Mesendoderm (in vitro differentiated cells): ENCODE measurements at regions not wholly inside any gene's neighbourhood (a gene's known extent, or its start where the extent isn't known, plus 50 kb on each side); places are given as distances from the start of the nearest gene placed in this dataset.

Experiments used
- DNase-seq: peaks from one replicate; pipeline ENCODE4 v3.0.0; 2013
- H2AK5ac ChIP-seq: 2 replicates; pipeline ENCODE4 v1.6.1; 2013; ENCODE audit warnings: low read length, inconsistent platforms
- H2BK120ac ChIP-seq: 2 replicates; pipeline ENCODE4 v1.6.1; 2013; ENCODE audit warnings: low read depth, mild to moderate bottlenecking, low read length, moderate library complexity, mixed read lengths
- H2BK15ac ChIP-seq: replicated peaks from 2 replicates; pipeline ENCODE4 v1.6.1; 2013; ENCODE audit warnings: low read depth, mild to moderate bottlenecking, moderate library complexity
- H2BK5ac ChIP-seq: 2 replicates; pipeline ENCODE4 v1.6.1; 2013; ENCODE audit warnings: low read length, inconsistent platforms
- H3K18ac ChIP-seq: 2 replicates; pipeline ENCODE4 v1.6.1; 2013; ENCODE audit warnings: mild to moderate bottlenecking, low read length, mixed read lengths
- H3K23ac ChIP-seq: one replicate; pipeline ENCODE4 v1.6.1; 2013; ENCODE audit warnings: low read length
- H3K27ac ChIP-seq: 2 replicates; pipeline ENCODE4 v1.5.1; 2013; ENCODE audit warnings: low read depth, mild to moderate bottlenecking, inconsistent platforms, low read length, moderate library complexity
- H3K27me3 ChIP-seq: 2 replicates; pipeline ENCODE4 v1.6.1; 2013; ENCODE audit warnings: low read length, control low read depth, mild to moderate bottlenecking, inconsistent platforms; ENCODE audit not compliant: insufficient read depth, poor library complexity
- H3K36me3 ChIP-seq: 2 replicates; pipeline ENCODE4 v1.6.1; 2013; ENCODE audit warnings: low read length, inconsistent platforms; ENCODE audit not compliant: control insufficient read depth, insufficient read depth
- H3K4ac ChIP-seq: one replicate; pipeline ENCODE4 v1.6.1; 2013; ENCODE audit warnings: low read depth, mild to moderate bottlenecking, low read length, moderate library complexity
- H3K4me1 ChIP-seq: 2 replicates; pipeline ENCODE4 v1.6.1; 2013; ENCODE audit warnings: low read depth, low read length, inconsistent platforms; ENCODE audit not compliant: control insufficient read depth
- H3K4me2 ChIP-seq: 2 replicates; pipeline ENCODE4 v1.6.1; 2013; ENCODE audit warnings: low read length
- H3K4me3 ChIP-seq: 2 replicates; pipeline ENCODE4 v1.5.1; 2013; ENCODE audit warnings: mild to moderate bottlenecking, low read length
- H3K56ac ChIP-seq: one replicate; pipeline ENCODE4 v1.6.1; 2013; ENCODE audit warnings: low read length
- H3K79me1 ChIP-seq: 2 replicates; pipeline ENCODE4 v1.6.1; 2013; ENCODE audit warnings: low read length, inconsistent platforms
- H3K79me2 ChIP-seq: 2 replicates; pipeline ENCODE4 v1.6.1; 2013; ENCODE audit warnings: mild to moderate bottlenecking, low read length; ENCODE audit not compliant: control insufficient read depth, insufficient read depth
- H3K9ac ChIP-seq: 2 replicates; pipeline ENCODE4 v1.6.1; 2013; ENCODE audit warnings: low read length, inconsistent platforms
- H4K5ac ChIP-seq: one replicate; pipeline ENCODE4 v1.6.1; 2013; ENCODE audit warnings: low read length
- H4K8ac ChIP-seq: one replicate; pipeline ENCODE4 v1.6.1; 2013; ENCODE audit warnings: low read depth, mild to moderate bottlenecking, control low read depth, low read length, moderate library complexity
- WGBS: extraction: QIAGEN DNeasy Blood & Tissue Kit; methylation state at CpG from one replicate; pipeline ENCODE4 v1.1.7; 2013; ENCODE audit warnings: low lambda C conversion rate, missing lambda C conversion rate; ENCODE audit not compliant: insufficient coverage; ENCODE audit errors: extremely low coverage; 5-methylcytosine and 5-hydroxymethylcytosine counted together

- Histone ChIP-seq H3K18ac (no peak overlapping the region), H2BK15ac (no peak overlapping the region), H2BK5ac (no peak overlapping the region), H3K27ac (no peak overlapping the region), H3K79me2 (no peaks in the 10 kb centered on the region), H3K4ac (no peak overlapping the region), H3K27me3 (no peaks in the 10 kb centered on the region), H3K4me1 (no peaks in the 10 kb centered on the region), H2BK120ac (no peak overlapping the region), H3K79me1 (no peaks in the 10 kb centered on the region), H4K8ac (no peak overlapping the region), H3K56ac (no peak overlapping the region), H2AK5ac (no peak overlapping the region), H3K4me2 (no peak overlapping the region), H3K4me3 (no peak overlapping the region), H4K5ac (no peak overlapping the region), H3K9ac (no peak overlapping the region), H3K36me3 (no peaks in the 10 kb centered on the region), H3K23ac (no peak overlapping the region)
- no CpG with 5 or more reads among the region's 9 CpGs for WGBS
- DNase-seq: no peak
These were observed 524.6 kb upstream of the JARID2 start for GRCh38 chr6:14721103-14721758.

- no peaks in the 10 kb centered on the region for H3K27me3 ChIP-seq
- no CpG with 5 or more reads among the region's 2 CpGs for WGBS
- H3K4me3 ChIP-seq: no peak overlapping the region
- DNase-seq: no peak
- H3K79me2 ChIP-seq: no peaks in the 10 kb centered on the region
- no peak overlapping the region for H4K5ac ChIP-seq
- H3K9ac ChIP-seq: no peak overlapping the region
- H3K4me1 ChIP-seq: no peaks in the 10 kb centered on the region
- no peak overlapping the region for H2AK5ac ChIP-seq
- H3K36me3 ChIP-seq: no peaks in the 10 kb centered on the region
- H2BK120ac ChIP-seq: no peak overlapping the region
- H3K56ac ChIP-seq: no peak overlapping the region
- no peak overlapping the region for H3K27ac ChIP-seq
- H4K8ac ChIP-seq: no peak overlapping the region
- H3K4ac ChIP-seq: no peak overlapping the region
- H3K79me1 ChIP-seq: no peaks in the 10 kb centered on the region
- H3K18ac ChIP-seq: no peak overlapping the region
- no peak overlapping the region for H2BK5ac ChIP-seq
- no peak overlapping the region for H3K23ac ChIP-seq
- no peak overlapping the region for H2BK15ac ChIP-seq
- no peak overlapping the region for H3K4me2 ChIP-seq
These were observed 523.8 kb upstream of the JARID2 start for GRCh38 chr6:14722001-14722562.

- Histone ChIP-seq H3K79me1 (no peaks in the 10 kb centered on the region), H3K79me2 (no peaks in the 10 kb centered on the region), H3K9ac (no peak overlapping the region), H2BK120ac (no peak overlapping the region), H2BK5ac (no peak overlapping the region), H3K56ac (no peak overlapping the region), H3K4ac (no peak overlapping the region), H3K4me2 (no peak overlapping the region), H4K5ac (no peak overlapping the region), H3K27me3 (no peaks in the 10 kb centered on the region), H3K4me3 (no peak overlapping the region), H3K4me1 (no peaks in the 10 kb centered on the region), H2BK15ac (no peak overlapping the region), H3K18ac (no peak overlapping the region), H2AK5ac (no peak overlapping the region), H3K27ac (no peak overlapping the region), H3K36me3 (no peaks in the 10 kb centered on the region), H3K23ac (no peak overlapping the region), H4K8ac (no peak overlapping the region)
- WGBS: no CpG with 5 or more reads among the region's 9 CpGs
- DNase-seq: no peak
These were observed 523.2 kb upstream of the JARID2 start for GRCh38 chr6:14722704-14723103.

- H2AK5ac ChIP-seq: no peak overlapping the region
- no peak for DNase-seq
- H2BK15ac ChIP-seq: no peak overlapping the region
- no peak overlapping the region for H3K4me2 ChIP-seq
- H3K4me3 ChIP-seq: no peak overlapping the region
- H3K4ac ChIP-seq: no peak overlapping the region
- H3K36me3 ChIP-seq: no peaks in the 10 kb centered on the region
- no peak overlapping the region for H4K5ac ChIP-seq
- no peaks in the 10 kb centered on the region for H3K79me2 ChIP-seq
- no peak overlapping the region for H2BK5ac ChIP-seq
- H3K79me1 ChIP-seq: no peaks in the 10 kb centered on the region
- H3K9ac ChIP-seq: no peak overlapping the region
- no peak overlapping the region for H3K27ac ChIP-seq
- no peak overlapping the region for H3K18ac ChIP-seq
- no peaks in the 10 kb centered on the region for H3K4me1 ChIP-seq
- no peaks in the 10 kb centered on the region for H3K27me3 ChIP-seq
- no peak overlapping the region for H3K23ac ChIP-seq
- H4K8ac ChIP-seq: no peak overlapping the region
- no CpG with 5 or more reads among the region's 2 CpGs for WGBS
- no peak overlapping the region for H2BK120ac ChIP-seq
- H3K56ac ChIP-seq: no peak overlapping the region
These were observed 522.3 kb upstream of the JARID2 start for GRCh38 chr6:14723535-14724086.

GRCh38 chr6:14724549-14724948, 521.3 kb upstream of the JARID2 start:
- H3K9ac ChIP-seq: no peak overlapping the region
- H3K56ac ChIP-seq: no peak overlapping the region
- H3K79me1 ChIP-seq: no peaks in the 10 kb centered on the region
- H3K27me3 ChIP-seq: no peaks in the 10 kb centered on the region
- no peak overlapping the region for H3K4me2 ChIP-seq
- WGBS: no CpG with 5 or more reads among the region's 1 CpG
- no peak for DNase-seq
- H2BK5ac ChIP-seq: no peak overlapping the region
- H3K18ac ChIP-seq: no peak overlapping the region
- no peak overlapping the region for H3K27ac ChIP-seq
- no peak overlapping the region for H2BK15ac ChIP-seq
- no peak overlapping the region for H4K8ac ChIP-seq
- H2BK120ac ChIP-seq: no peak overlapping the region
- no peak overlapping the region for H3K4me3 ChIP-seq
- H3K79me2 ChIP-seq: no peaks in the 10 kb centered on the region
- no peak overlapping the region for H2AK5ac ChIP-seq
- H3K36me3 ChIP-seq: no peaks in the 10 kb centered on the region
- no peak overlapping the region for H3K23ac ChIP-seq
- H3K4me1 ChIP-seq: no peaks in the 10 kb centered on the region
- no peak overlapping the region for H4K5ac ChIP-seq
- H3K4ac ChIP-seq: no peak overlapping the region
